Panc1 (cell line): ENCODE measurements at regions not wholly inside any gene's neighbourhood (a gene's known extent, or its start where the extent isn't known, plus 50 kb on each side); places are given as distances from the start of the nearest gene placed in this dataset.

Experiments
- ATAC-seq: fragments of 200-7000 bp; cut with Tn5 transposase; 2 replicates; pipeline ENCODE4 v1.9.1; 2020; ENCODE audit warnings: mild to moderate bottlenecking, moderate library complexity
- BruUV-seq: library from RNA; stranded (reverse); fragments of 400-500 nt; replicated peaks from 2 replicates; lab custom pipeline; 2021; lab: Mats Ljungman, UMichigan
- CTCF ChIA-PET: fragments of 300-600 bp; sonication (Branson Sonifier 250); formaldehyde crosslinking; loops from one replicate; lab custom pipeline; 2022; ENCODE audit warnings: antibody characterized with exemption; lab: Charles Lee
- POLR2A ChIA-PET: fragments of 300-600 bp; sonication (Branson Sonifier 250); formaldehyde crosslinking; loops from one replicate; lab custom pipeline; 2022; ENCODE audit warnings: antibody characterized with exemption; lab: Charles Lee
- DNase-seq: peaks from one replicate; pipeline ENCODE4 v3.0.0-alpha.2; 2010; ENCODE audit warnings: low read depth, low spot score
- H3K27ac ChIP-seq: 2 replicates; pipeline ENCODE4 v1.5.1; 2011; ENCODE audit warnings: mild to moderate bottlenecking, low read length, inconsistent platforms
- H3K27me3 ChIP-seq: fragments of 200-500 bp; sonication (Bioruptor generic); 2 replicates; pipeline ENCODE4 v1.6.0; 2014; ENCODE audit warnings: low read length, inconsistent platforms; ENCODE audit not compliant: control insufficient read depth, insufficient read depth
- H3K36me3 ChIP-seq: fragments of 200-500 bp; sonication (Bioruptor generic); 2 replicates; pipeline ENCODE4 v1.5.1; 2014; ENCODE audit warnings: inconsistent platforms, mild to moderate bottlenecking, low read length, moderate library complexity; ENCODE audit not compliant: control insufficient read depth, insufficient read depth
- H3K4me1 ChIP-seq: 2 replicates; pipeline ENCODE4 v1.5.1; 2011; ENCODE audit warnings: inconsistent platforms, mild to moderate bottlenecking, low read length, moderate library complexity; ENCODE audit not compliant: control insufficient read depth, insufficient read depth
- H3K4me3 ChIP-seq, 2 experiments: 2 replicates each; pipeline ENCODE4 v1.5.1; 2011 to 2012; ENCODE audit warnings: low read depth in 2 of 2, low read length in 2 of 2, mild to moderate bottlenecking in 2 of 2, inconsistent platforms in 1 of 2, moderate library complexity in 1 of 2
- H3K9me3 ChIP-seq: fragments of 200-500 bp; sonication (Bioruptor generic); 2 replicates; pipeline ENCODE4 v1.5.1; 2014; ENCODE audit warnings: low read depth, mild to moderate bottlenecking, inconsistent platforms, low read length, moderate library complexity; ENCODE audit not compliant: control insufficient read depth, insufficient read depth
- POLR2AphosphoS5 ChIP-seq: IDR thresholded peaks from 2 replicates; pipeline ENCODE4 v1.6.1; 2012; ENCODE audit warnings: mild to moderate bottlenecking, low read depth, low read length, moderate library complexity
- SIN3A ChIP-seq: IDR thresholded peaks from 2 replicates; pipeline ENCODE4 v1.6.1; 2012; ENCODE audit warnings: low read depth, mild to moderate bottlenecking, low read length, moderate library complexity, borderline replicate concordance; ENCODE audit not compliant: insufficient read depth
- TCF7L2 ChIP-seq: IDR thresholded peaks from 2 replicates; pipeline ENCODE4 v1.6.1; 2011; ENCODE audit warnings: mild to moderate bottlenecking, low read depth, low read length, inconsistent platforms
- in situ Hi-C: cut with HindIII; loops from 2 replicates; pipeline ENCODE4 v1.10.0; 2016; ENCODE audit warnings: low sequenced_read_pairs, low pct_unique_long_range_greater_than_20kb
- intact Hi-C: fragments of 100-400 bp; cut with micrococcal nuclease; formaldehyde crosslinking; loops from one replicate; pipeline ENCODE4 v1.10.0; 2022; ENCODE audit not compliant: unreplicated experiment
- TF ChIP-seq, protein P1 (sequence below): fragments of 450-650 bp; IDR thresholded peaks from 2 replicates; pipeline ENCODE4 v1.5.1; 2017; ENCODE audit warnings: mild to moderate bottlenecking
- TF ChIP-seq, protein P2 (sequence below), 2 experiments: IDR thresholded peaks; 2 replicates each; pipeline ENCODE4 v1.6.1; 2011 to 2012; ENCODE audit warnings: low read depth in 2 of 2, control low read depth in 1 of 2, low read length in 1 of 2, mild to moderate bottlenecking in 1 of 2, moderate library complexity in 1 of 2; ENCODE audit not compliant: insufficient read depth in 1 of 2

DNA sequence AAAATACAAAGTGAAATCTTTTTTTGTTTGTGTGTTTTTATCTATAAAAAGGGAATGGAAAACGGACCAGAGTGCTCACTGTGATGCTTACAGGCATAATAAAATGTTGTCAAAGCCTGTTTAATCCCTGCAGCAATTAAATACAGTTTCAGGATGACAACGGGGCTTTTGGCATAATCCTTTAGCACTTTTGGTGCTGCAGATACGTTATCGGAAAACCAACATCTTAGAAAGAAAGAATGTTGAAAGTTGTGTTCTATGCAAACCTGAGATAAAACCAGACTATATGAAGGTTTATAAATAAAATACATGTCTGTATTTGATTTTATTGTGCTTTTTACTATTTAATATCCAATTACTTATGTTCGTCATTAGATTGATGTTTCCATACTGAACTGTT is 307.4 kb upstream of the DAB2 start:
- DNase-seq (no peak), ATAC-seq (no peak)
- H3K4me1 ChIP-seq = no peaks in the 10 kb centered on the region
- no peaks in the 10 kb centered on the region for H3K36me3 ChIP-seq
- H3K27ac ChIP-seq = no peak overlapping the region
- POLR2A ChIA-PET = interaction anchor here (0.7 kb wide), 1 partner anchor 69 kb away, joined by 11 read pairs; no protein-coding TSS in a partner anchor
- no peaks in the 10 kb centered on the region for H3K9me3 ChIP-seq
- no TSS peak for BruUV-seq
- CTCF ChIA-PET = no interaction called here
- no peak for TF ChIP-seq TCF7L2
- TF ChIP-seq, protein P1, sequence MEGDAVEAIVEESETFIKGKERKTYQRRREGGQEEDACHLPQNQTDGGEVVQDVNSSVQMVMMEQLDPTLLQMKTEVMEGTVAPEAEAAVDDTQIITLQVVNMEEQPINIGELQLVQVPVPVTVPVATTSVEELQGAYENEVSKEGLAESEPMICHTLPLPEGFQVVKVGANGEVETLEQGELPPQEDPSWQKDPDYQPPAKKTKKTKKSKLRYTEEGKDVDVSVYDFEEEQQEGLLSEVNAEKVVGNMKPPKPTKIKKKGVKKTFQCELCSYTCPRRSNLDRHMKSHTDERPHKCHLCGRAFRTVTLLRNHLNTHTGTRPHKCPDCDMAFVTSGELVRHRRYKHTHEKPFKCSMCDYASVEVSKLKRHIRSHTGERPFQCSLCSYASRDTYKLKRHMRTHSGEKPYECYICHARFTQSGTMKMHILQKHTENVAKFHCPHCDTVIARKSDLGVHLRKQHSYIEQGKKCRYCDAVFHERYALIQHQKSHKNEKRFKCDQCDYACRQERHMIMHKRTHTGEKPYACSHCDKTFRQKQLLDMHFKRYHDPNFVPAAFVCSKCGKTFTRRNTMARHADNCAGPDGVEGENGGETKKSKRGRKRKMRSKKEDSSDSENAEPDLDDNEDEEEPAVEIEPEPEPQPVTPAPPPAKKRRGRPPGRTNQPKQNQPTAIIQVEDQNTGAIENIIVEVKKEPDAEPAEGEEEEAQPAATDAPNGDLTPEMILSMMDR = no peak
- no peak for TF ChIP-seq POLR2AphosphoS5
- no peak for TF ChIP-seq SIN3A
- TF ChIP-seq, protein P2, sequence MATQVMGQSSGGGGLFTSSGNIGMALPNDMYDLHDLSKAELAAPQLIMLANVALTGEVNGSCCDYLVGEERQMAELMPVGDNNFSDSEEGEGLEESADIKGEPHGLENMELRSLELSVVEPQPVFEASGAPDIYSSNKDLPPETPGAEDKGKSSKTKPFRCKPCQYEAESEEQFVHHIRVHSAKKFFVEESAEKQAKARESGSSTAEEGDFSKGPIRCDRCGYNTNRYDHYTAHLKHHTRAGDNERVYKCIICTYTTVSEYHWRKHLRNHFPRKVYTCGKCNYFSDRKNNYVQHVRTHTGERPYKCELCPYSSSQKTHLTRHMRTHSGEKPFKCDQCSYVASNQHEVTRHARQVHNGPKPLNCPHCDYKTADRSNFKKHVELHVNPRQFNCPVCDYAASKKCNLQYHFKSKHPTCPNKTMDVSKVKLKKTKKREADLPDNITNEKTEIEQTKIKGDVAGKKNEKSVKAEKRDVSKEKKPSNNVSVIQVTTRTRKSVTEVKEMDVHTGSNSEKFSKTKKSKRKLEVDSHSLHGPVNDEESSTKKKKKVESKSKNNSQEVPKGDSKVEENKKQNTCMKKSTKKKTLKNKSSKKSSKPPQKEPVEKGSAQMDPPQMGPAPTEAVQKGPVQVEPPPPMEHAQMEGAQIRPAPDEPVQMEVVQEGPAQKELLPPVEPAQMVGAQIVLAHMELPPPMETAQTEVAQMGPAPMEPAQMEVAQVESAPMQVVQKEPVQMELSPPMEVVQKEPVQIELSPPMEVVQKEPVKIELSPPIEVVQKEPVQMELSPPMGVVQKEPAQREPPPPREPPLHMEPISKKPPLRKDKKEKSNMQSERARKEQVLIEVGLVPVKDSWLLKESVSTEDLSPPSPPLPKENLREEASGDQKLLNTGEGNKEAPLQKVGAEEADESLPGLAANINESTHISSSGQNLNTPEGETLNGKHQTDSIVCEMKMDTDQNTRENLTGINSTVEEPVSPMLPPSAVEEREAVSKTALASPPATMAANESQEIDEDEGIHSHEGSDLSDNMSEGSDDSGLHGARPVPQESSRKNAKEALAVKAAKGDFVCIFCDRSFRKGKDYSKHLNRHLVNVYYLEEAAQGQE (IDR thresholded peaks at IDR 0.05; ENCODE audit: insufficient read depth in 1 of 2, low read depth in 2 of 2, low read length in 1 of 2) = no peak
- H3K4me3 ChIP-seq = no peak overlapping the region
- no peaks in the 10 kb centered on the region for H3K27me3 ChIP-seq
- in situ Hi-C loops = no loop called here
- intact Hi-C loops = no loop called here

DNA sequence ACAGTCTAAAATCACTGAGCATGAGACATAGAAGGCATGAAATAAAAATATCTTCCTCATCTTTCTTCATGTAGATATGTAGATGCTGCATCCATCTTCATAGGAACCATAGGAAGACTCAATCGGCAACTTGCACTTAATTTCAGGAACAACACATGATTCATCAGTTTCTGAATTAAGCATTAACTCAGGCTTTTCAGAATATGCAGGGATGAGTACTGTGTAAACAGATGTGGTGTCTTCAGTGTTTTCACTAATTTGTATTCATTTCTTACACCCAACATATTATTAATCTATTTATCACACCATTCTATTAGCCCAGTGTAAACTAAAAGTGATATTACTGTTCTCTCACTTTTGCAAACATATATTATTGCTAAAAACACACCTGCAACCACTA is 305.9 kb upstream of the DAB2 start:
- no TSS peak for BruUV-seq
- Histone ChIP-seq H3K4me1 (no peaks in the 10 kb centered on the region), H3K4me3 (no peak overlapping the region), H3K9me3 (no peaks in the 10 kb centered on the region), H3K27ac (no peak overlapping the region), H3K27me3 (no peaks in the 10 kb centered on the region), H3K36me3 (no peaks in the 10 kb centered on the region)
- ATAC-seq = no peak
- POLR2A ChIA-PET = no interaction called here
- intact Hi-C loops (no loop called here), in situ Hi-C loops (no loop called here)
- CTCF ChIA-PET = interaction anchor here (0.7 kb wide), 1 partner anchor 23 kb away, joined by 7 read pairs; no protein-coding TSS in a partner anchor
- DNase-seq = no peak
- no peak for TF ChIP-seq TCF7L2
- TF ChIP-seq, protein P1 = no peak
- TF ChIP-seq, protein P2 (IDR thresholded peaks at IDR 0.05; ENCODE audit: insufficient read depth in 1 of 2, low read depth in 2 of 2, low read length in 1 of 2) = no peak
- no peak for TF ChIP-seq POLR2AphosphoS5
- no peak for TF ChIP-seq SIN3A
